Effector CD4-positive, alpha-beta T cell (primary cell): ENCODE measurements at regions not wholly inside any gene's neighbourhood (a gene's known extent, or its start where the extent isn't known, plus 50 kb on each side); places are given as distances from the start of the nearest gene placed in this dataset.
"Not testable (repeated sequence)": the region's sequence is repeated elsewhere in the genome, so short reads cannot be mapped to it uniquely, and the experiment has no call there.

ENCODE experiments used
- DNase-seq: peaks from one replicate; pipeline ENCODE4 v3.0.0-alpha.2; 2020

DNA sequence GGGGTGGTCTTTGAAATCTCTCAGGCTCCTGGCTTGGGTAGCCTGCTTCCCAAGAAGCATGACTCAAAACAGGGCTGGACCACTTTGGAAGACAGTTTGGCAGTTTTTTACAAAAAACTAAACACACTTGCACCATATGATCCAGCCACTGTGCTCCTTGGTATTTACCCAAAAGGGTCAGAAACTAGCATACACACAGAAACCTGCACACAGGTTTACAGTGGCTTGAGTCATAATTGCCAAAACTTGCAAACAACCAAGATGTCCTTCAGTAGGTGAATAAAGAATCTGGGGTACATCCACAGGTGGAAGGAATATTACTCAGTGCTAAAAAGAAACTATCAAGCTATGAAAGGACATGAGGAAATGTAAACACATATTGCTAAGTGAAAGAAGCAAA is 323.2 kb upstream of the CDH5 start:
- no peak for DNase-seq

DNA sequence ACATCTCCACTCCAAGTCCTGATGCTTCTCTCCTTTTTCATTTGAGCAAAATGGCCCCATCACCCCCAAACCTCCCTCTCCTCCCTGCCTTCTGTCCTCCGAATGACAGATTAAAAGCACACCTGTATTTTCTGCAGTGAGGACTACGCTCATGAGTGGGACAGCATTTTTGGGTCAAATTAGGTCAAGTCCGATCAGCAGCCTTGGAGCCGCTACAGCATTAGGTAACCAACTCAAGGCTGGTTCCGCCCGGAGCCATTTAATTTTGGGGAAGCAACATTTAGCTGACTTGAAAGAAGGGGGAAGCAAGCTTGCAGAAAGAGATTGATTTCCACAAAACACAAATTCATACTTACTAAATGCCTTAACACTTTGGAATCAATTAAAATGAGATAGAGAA is 324.1 kb upstream of the CDH5 start:
- DNase-seq = no peak

DNA sequence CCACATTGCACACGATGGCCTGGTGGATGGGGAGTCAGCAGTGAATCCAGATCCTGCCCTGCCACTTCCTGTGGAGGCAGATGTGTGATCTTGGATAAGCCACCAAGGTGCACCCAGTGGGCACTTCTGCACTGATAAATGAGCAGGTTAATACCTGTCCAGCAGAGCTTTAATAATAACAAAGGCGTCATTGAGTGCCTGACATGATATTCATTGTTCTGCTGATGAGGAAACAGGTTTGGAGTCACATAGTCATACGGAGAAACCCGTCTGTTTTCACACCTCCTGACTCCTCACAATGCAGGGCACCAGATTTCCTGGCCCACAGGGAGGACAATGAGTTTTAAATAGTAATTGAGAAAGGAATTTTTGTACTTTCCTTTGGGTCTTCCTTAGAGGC is 324.6 kb upstream of the CDH5 start:
- DNase-seq = no peak

DNA sequence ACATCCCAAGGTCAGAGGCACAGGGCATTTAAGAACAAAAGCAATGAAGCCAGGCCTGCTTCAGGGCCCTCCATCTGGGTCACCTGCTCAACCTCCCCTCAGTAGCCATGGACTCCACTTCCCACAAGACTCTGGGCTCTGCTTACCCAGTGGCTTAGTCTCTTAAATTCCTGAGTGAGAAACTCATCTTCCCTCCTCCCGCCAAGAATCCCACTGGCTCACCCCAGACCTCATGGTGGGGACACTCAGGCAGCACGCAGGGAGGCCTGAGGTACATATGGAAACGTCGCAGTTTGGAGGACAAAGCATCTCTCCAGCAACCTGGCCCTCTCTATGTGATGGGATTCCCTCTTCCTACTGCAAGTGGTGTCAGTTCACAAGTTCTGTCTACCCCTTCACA is 326.7 kb upstream of the CDH5 start:
- DNase-seq = no peak

DNA sequence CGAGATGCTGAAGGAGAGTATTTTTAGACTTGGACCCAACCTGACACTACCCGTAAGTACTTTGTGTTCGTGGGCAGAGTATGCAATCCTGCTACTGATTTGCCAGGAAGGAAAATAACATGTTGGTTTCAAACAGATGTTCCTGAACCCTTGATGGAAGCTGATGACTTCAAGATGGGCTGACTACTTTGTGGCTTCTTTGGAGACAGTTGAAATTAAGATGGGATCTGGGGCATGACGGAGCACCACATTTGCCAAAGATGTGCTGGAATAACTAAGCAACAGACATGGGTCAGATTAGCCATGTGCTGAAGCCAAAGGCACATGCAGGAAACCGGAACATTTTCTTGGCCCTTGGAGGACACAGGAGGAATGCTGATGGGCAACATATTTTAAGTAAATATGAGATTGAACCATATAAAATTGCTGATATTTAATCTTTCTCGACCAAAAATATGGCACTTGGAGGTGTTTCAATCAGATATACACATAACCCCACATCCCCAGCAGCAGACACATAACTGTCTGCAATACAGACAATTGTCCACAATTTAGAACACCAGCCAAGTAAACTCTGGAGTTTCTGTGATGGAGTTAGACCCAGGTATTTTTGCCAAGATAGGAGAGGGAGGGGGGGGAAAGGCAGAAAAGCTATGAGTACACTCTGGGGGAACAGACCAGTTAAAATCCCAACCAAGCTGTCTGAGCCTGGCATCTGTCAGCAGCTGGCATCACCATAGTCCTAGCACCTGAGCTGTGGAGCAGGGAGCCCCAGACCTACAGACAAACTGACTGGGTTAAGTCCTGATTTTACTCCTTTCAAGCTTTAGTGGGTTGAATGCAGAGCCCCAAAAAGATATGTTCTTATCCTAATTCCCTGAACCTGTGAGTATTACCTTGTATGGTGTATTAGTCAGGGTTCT is 329.4 kb upstream of the CDH5 start:
- no peak for DNase-seq

DNA sequence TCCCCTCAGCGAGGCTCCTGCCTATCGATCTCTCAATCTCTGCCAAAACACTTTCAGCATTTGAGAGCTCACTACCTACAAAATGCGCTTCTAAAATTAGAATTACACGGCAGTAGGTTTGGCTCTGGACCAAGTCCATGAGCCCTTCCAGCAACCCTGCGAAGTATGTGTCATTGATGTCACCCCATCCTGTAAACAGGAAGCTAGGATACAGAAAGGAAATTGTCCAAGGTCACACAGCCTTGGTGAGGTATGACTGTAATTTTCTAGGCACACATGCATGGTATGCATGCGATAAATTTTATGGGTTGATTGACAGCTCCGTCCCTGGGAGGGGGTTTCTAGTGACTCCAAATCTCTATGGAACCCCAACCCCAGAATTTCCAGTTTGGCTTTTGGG is 330.3 kb upstream of the CDH5 start:
- no peak for DNase-seq

DNA sequence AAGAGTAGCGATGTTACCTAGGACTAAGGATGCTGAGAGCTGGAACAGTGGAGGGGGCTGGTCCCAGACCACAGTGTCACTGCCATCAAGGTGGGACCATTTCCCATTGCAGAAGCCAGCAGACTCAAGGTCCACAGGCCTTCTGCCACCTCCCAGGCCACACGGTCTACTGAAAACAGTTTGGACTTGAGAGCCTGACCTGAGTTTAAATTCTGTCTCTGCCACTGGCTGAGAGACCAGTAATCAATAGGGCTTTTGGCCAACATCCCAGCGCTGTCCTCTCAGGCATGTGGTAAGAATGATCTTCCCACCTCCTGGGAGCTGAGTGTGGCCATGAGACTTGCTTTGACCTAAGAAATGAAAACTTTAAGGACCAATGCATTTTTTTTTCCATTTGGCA is 331.4 kb upstream of the CDH5 start:
- DNase-seq = no peak

DNA sequence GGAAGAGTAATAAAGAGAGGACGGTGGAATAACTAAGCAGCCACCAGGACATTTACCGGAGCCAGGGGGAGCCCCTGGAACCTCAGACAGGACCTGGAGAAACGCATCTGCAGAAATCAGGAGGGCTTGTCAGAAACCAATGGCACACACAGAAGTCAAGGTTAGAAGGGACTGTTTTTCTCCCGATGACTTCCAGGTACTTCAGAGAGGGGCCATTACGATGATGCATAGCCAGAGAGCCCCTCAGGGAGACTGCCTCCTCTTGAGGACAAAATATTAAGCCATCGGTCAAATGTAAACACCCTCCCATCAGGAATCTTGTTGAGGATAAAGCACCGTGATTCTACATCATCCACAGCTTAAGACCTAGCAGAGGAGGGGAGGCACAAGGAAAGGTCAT is 333.6 kb upstream of the CDH5 start:
- DNase-seq = no peak

DNA sequence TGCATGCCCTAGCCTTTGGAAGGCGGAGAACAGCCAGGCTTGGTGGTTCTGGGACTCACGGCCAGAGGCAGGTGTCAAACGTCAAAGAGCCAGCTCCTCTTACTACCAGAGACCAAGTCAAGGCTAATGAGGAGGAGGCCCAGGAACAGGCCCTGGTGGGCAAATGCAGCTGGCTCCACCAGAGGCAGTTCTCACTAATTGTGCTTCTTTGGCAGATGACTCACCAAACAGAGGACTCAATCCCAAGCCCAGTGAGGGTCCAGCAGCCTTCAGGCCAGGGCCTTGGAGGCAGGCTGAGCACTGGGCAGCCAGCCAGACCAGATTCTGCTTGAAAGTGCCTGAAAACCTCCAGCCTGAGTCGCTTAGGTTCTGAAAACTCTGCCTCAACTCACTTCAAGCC is 336.5 kb upstream of the CDH5 start:
- DNase-seq = no peak

DNA sequence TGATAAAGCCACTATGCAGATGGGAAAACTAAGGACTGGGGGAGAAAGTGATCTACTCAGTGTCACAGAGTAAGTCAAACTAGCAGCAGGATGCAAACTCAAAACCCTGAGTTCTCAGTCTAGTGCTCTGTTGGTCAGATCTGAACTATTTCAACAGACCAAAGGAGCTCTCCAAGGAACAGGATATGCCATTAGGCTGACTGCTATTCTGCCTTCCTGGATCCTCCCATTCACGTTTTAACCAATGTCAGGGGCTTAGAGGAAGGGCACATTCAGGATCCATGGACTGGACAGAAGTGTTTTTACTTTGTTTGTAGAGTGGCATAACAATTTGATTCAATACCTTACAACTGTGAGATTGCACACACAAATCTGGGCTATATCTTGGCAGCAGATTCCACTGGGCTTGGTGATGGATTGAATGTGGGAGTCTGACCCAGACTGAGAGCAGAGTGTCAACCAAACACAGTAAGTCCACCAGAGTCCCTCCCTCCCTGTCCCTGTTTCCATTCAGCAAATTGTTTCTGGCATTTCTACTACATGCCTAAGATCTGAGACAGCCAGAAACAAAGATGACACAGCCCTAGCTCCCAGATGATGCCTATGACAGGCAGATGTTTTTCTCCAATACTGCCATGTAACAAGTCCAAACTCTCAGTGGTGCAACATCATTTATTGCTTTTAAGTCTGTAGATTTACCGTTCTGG is 337.8 kb upstream of the CDH5 start:
- DNase-seq = no peak

DNA sequence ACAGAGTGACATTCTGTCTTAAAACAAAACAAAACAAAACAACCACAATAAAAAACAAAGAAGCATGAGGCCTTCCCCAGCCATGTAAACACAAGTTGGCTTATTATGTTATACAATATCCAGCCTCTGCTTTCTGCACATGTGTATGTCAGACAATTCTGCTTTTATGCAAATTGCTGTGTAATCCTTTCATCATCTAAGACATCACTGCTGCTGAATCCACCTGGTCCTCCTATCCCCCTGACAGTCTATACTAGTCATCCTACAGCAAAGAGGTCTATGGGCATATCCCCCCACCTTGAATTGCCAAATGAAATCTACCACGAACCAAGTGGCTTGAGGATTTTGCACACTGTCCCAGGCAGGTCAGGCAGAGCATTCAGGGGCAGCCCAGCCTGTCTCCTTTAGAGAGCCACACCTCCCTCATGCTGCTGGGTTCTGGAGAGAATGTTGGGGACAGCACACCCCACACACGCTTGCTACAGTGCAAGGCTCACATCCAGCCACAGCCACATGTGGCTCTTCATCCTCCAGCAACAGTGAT is 339.6 kb upstream of the CDH5 start:
- no peak for DNase-seq

DNA sequence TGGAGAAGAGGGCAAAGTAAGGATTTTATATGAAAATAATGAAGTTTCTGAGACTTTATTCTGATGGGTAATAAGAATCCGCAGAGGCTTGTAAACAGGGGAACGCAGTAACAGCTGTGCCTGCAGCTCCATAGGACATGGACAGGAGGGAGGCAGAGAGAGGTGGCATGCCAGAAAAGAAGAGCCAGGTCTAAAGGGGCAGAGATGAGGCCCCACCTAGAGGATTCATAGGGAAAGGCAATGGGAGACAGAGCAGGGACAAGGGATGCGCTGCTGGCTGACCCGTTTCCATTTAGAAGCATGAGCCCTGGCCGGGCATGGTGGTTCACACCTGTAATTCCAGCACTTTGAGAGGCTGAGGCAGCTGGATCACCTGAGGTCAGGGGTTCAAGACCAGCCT is 340.3 kb upstream of the CDH5 start:
- DNase-seq = no peak

DNA sequence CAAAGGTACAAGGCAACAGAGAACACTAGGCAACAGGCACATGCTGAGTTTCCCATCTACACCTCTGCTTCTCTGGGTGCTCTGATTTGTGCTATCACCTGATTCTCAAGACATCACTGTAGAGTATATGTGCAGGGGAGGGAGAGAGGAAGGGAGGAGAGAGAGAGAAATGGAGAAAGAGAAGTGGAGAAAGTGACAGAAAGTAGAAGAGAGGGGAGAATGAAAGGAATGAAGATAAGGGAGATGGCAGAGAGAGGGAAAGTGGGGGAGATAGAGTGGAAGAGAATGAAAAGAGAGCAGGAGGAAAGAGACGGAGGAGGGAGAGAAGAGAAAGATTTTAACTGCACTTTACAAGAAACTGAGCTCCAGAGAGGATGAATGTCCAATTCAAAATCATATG is 340.7 kb upstream of the CDH5 start:
- DNase-seq = no peak

DNA sequence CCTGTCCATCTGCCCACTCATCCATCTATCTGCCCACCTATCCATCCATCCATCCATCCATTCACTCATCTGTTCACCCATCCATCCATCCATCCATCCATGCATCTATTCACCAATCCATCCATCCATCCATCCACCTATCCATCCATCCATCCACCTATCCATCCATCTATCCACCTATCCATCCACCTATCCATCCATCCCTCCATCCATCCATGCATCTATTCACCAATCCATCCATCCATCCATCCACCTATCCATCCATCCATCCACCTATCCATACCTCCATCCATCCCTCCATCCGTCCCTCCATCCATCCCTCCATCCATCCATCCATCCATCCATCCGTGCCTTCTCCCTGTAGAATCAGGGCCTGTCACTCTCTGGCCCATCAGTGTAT is 341.9 kb upstream of the CDH5 start:
- DNase-seq = not testable (repeated sequence)

DNA sequence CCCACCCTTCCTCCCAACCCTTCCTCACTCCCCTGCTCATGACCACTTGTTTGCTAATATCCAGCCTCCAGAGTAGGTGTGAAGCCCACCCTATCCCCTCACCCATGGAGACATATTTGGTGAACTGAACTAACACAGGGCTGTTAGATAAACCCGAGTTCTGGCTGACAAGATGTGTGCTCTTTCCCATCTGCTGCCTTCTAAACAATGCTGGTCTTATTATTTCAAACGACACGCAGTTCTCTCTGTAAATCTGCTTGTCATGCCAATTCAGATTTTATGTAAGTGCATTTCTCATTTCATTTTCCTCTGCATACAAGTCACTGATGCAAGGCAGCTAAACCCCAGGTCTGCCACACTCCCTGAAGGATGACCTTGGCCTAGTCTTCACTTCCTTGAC is 343.0 kb upstream of the CDH5 start:
- DNase-seq = no peak

DNA sequence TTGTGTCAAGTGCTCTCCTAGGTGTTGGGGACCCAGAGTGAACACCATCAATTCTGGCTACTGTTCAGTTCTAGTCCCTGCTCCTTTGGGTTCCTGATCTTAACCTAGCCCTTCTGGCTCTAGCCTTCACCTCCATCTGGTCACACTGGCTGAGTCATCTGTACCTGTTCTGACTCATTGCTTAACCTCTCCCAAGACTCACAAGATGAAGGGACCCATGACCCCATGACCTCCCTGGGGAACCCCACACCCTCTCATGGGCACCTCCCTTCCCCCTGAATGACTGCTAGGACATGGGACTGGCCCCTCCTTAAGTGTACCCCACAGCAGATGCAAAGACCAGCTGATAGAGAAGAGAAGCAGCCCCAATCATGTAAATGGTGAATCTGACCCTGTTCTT is 345.8 kb upstream of the CDH5 start:
- DNase-seq = no peak

DNA sequence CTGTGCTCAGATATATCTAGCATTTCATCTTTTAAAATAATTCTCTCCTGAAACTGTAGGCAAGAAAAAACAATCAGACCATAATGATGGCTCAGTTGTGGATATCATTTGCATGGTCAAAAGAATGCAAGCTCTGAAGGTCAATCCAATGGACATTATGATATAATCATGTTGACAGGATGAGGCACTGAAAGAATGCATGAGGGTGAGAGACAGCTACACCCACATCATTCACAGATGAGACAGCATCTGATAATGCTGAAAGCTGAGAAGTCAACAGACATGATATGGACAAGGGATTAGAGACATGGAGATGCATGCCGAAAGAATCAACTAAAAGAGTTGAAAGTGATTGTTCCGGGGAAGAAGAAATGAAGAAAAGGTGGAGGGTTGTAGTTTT is 346.4 kb upstream of the CDH5 start:
- DNase-seq = no peak

DNA sequence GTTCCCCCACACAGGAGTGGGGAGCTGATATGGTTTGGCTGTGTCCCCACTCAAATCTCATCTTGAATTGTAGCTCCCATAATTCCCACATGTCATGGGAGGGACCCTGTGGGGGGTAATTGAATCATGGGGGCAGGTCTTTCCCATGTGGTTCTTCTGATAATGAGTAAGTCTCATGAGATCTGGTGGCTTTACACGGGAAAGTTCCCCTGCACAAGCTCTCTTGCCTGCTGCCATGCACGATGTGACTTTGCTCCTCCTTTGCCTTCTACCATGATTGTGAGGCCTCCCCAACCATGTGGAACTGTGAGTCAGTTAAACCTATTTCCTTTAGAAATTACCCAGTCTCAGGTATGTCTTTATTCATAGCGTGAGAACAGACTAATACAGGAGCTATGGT is 347.0 kb upstream of the CDH5 start:
- DNase-seq = not testable (repeated sequence)

DNA sequence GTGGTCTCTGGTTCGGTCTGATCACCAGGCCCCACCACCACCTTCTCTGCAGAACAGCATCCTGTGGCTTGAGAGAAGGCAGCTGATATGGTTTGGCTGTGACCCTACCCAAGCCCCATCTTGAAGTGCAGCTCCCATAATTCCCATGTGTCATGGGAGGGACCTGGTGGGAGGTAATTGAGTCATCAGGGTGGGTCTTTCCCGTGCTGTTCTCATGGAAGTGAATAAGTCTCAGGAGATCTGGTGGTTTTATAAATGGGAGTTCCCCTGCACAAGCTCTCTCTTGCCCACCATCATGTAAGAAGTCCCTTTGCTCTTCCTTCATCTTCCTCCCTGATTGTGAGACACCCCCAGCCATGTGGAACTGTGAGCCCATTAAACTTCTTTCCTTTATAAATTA is 352.3 kb upstream of the CDH5 start:
- no peak for DNase-seq

DNA sequence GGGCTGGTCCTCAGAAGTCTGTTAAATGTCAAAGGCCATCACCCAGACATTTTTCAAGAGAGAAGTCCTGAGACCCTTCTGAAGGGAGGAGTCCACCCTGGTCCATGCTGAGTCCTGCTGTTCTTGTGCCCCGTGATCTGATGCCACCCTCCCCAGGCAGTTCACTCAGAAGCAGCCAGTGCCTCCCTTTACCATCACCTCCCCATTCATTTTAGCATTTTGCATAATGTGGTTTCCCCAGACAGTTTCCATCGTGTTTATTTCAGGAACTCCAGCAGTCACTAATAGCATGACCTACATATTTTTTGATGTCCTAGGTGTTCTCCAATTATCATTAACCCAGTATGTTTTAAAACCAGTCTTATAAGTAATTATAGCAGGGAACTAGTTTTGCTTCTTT is 353.0 kb upstream of the CDH5 start:
- DNase-seq = no peak

DNA sequence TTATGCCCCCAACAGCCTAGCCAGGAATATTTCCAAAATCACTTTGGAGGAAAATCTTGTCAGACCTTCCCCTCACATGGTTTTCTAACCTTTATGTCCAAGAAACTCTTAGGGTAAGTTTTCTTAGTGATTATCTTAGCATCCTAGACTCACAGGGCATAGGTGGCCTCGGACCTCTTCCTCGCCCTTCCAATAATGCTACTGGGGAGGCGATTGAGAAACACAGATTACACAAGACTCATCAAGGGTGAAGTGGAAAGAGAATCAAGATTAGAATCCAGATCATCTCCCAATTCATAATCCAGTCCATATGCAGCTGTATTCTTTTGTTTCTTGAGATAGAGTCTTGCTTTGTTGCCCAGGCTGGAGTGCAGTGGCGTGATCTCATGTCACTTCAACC is 358.4 kb upstream of the CDH5 start:
- no peak for DNase-seq

DNA sequence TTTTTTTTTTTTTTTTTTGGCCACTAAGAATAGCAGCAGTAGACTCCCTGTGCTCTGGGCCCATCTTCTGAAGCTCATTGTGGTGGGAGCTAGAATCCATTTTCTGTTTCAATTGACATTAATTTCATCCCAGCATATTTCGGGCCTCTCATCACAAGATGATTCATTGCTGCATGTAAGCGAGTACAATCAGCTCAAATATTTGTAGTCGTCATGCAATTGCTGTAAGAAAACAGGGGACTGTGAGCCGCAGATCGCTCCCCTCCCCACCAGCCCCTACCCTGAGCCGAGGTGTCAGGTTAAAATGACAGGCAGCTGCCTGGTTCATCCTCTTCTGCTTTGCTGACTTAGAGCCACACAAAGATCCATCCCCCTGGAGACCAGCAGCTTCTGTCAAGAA is 358.8 kb upstream of the CDH5 start:
- no peak for DNase-seq

DNA sequence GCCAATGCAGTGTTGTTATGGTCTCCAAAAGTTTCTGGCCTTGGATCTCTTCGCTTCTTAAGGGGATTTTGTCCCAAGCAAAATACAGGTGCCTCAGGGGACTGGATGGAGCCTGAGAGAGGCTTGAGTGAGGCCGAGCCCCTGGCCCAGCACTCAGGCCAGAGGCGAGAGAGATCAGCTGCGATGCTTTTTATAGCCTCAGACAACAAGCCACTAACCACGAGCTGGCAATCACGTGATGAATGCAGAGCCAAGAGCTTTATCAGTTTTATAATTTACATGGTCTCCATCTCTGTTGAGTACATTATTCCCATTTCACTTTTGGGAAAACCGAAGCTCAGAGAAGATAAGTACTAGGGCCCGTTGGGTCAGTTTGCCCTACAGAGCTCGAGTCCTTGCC is 360.0 kb upstream of the CDH5 start:
- DNase-seq = no peak

DNA sequence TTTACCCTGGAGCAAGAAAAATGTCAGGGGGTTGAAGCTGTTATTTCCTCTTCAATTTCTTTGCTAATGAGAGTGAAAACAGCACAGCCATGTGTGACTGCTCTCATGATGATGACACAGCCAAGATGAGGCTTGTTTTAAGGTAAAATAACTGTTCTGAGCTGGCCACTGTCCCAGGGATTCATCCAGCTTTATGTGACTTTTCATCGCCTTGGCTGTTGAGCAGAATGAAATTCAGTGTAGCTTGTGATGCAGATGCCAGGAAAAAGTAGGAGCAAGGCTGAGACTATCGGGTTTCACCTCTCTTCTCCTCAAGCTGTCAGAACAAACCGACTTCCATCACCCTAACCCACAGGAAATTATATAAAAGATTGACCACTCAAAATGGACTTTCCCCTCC is 361.8 kb upstream of the CDH5 start:
- no peak for DNase-seq
